ENCODE measurements at regions not wholly inside any gene's neighbourhood (a gene's known extent, or its start where the extent isn't known, plus 50 kb on each side); places are given as distances from the start of the nearest gene placed in this dataset.

- Mint-ChIP-seq H3K9me3 (no peaks in the 10 kb centered on the region), H3K36me3 (no peaks in the 10 kb centered on the region), H3K4me1 (no peaks in the 10 kb centered on the region), H3K27me3 (no peaks in the 10 kb centered on the region), H3K27ac (no peak overlapping the region), H3K4me3 (no peak overlapping the region)
- POLR2A ChIA-PET = no interaction called here
- ATAC-seq (ENCODE audit: low read depth) = no peak
- no peak for DNase-seq
Observed at GRCh38 chr10:109426987-109427386, 496.3 kb downstream of the XPNPEP1 start.

DNA sequence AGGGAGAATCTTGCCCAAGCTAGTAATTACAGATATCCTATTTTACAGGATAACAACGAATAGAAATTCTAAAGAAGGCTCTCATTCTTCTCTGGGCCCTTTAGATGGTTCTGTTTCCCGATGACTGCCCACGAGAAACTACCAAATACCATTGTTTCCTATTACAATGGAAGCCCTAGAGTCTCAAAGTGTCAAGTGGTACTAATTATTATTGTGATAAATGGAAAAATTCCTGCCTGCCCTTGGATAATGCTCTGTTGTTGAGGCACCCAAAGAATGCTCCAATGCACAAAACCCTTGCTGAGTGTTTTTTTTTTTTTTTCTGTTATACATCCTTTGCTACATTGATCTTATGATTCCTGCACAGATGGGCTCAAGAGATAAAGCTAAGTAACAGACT lies 504.5 kb downstream of the XPNPEP1 start:
- no peaks in the 10 kb centered on the region for H3K36me3 Mint-ChIP-seq
- no peak overlapping the region for H3K27ac Mint-ChIP-seq
- DNase-seq (no peak), ATAC-seq (ENCODE audit: low read depth) (no peak)
- POLR2A ChIA-PET = no interaction called here
- no peaks in the 10 kb centered on the region for H3K4me1 Mint-ChIP-seq
- no peaks in the 10 kb centered on the region for H3K27me3 Mint-ChIP-seq
- H3K4me3 Mint-ChIP-seq = no peak overlapping the region
- no peaks in the 10 kb centered on the region for H3K9me3 Mint-ChIP-seq

DNA sequence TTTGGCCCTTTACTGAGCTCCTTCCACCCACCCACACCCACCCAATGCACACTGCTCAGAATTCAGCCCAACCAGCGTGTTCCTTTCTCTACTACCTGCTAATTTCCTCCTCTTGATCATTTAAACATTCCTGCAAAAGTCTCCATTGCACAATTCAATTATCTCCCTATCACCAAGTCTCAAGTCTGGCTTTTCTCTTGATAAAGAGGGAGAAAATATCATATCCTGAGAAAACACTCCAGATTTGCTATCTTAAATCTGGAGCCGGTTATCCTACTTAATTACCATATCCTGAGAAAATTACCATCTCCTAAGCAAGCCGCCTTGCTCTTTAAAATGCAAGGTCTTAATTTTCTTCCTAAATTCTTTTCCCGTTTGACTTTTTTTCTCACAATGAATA lies 505.5 kb downstream of the XPNPEP1 start:
- H3K9me3 Mint-ChIP-seq = no peaks in the 10 kb centered on the region
- no peaks in the 10 kb centered on the region for H3K27me3 Mint-ChIP-seq
- H3K4me3 Mint-ChIP-seq = no peak overlapping the region
- no peaks in the 10 kb centered on the region for H3K36me3 Mint-ChIP-seq
- no peak for DNase-seq
- H3K4me1 Mint-ChIP-seq = no peaks in the 10 kb centered on the region
- POLR2A ChIA-PET = no interaction called here
- no peak for ATAC-seq (ENCODE audit: low read depth)
- H3K27ac Mint-ChIP-seq = no peak overlapping the region

GRCh38 chr10:109412353-109412752 lies 511.0 kb downstream of the XPNPEP1 start:
- Mint-ChIP-seq H3K27ac (no peak overlapping the region), H3K4me3 (no peak overlapping the region), H3K27me3 (no peaks in the 10 kb centered on the region), H3K9me3 (no peaks in the 10 kb centered on the region), H3K36me3 (no peaks in the 10 kb centered on the region), H3K4me1 (no peaks in the 10 kb centered on the region)
- DNase-seq (no peak), ATAC-seq (ENCODE audit: low read depth) (no peak)
- POLR2A ChIA-PET = no interaction called here

- no peak overlapping the region for H3K27ac Mint-ChIP-seq
- POLR2A ChIA-PET = no interaction called here
- H3K27me3 Mint-ChIP-seq = no peaks in the 10 kb centered on the region
- no peaks in the 10 kb centered on the region for H3K36me3 Mint-ChIP-seq
- ATAC-seq (ENCODE audit: low read depth) (no peak), DNase-seq (no peak)
- H3K9me3 Mint-ChIP-seq = no peaks in the 10 kb centered on the region
- no peaks in the 10 kb centered on the region for H3K4me1 Mint-ChIP-seq
- H3K4me3 Mint-ChIP-seq = no peak overlapping the region
Observed at GRCh38 chr10:109411917-109412316, 511.4 kb downstream of the XPNPEP1 start.

- Mint-ChIP-seq H3K9me3 (no peaks in the 10 kb centered on the region), H3K27me3 (no peaks in the 10 kb centered on the region), H3K27ac (no peak overlapping the region), H3K36me3 (no peaks in the 10 kb centered on the region), H3K4me1 (no peaks in the 10 kb centered on the region), H3K4me3 (no peak overlapping the region)
- no peak for DNase-seq
- no peak for ATAC-seq (ENCODE audit: low read depth)
- POLR2A ChIA-PET = no interaction called here
Observed at GRCh38 chr10:109405338-109405737, 518.0 kb downstream of the XPNPEP1 start.

GRCh38 chr10:109403551-109403950 lies 519.8 kb downstream of the XPNPEP1 start:
- no peak overlapping the region for H3K4me3 Mint-ChIP-seq
- no peaks in the 10 kb centered on the region for H3K27me3 Mint-ChIP-seq
- no peak overlapping the region for H3K27ac Mint-ChIP-seq
- H3K9me3 Mint-ChIP-seq = no peaks in the 10 kb centered on the region
- no peak for ATAC-seq (ENCODE audit: low read depth)
- no peak for DNase-seq
- POLR2A ChIA-PET = no interaction called here
- H3K36me3 Mint-ChIP-seq = no peaks in the 10 kb centered on the region
- H3K4me1 Mint-ChIP-seq = no peaks in the 10 kb centered on the region

GRCh38 chr10:109393425-109393824 lies 529.9 kb downstream of the XPNPEP1 start:
- no peaks in the 10 kb centered on the region for H3K36me3 Mint-ChIP-seq
- H3K9me3 Mint-ChIP-seq = no peaks in the 10 kb centered on the region
- DNase-seq (no peak), ATAC-seq (ENCODE audit: low read depth) (no peak)
- no peaks in the 10 kb centered on the region for H3K4me1 Mint-ChIP-seq
- no peaks in the 10 kb centered on the region for H3K27me3 Mint-ChIP-seq
- no peak overlapping the region for H3K27ac Mint-ChIP-seq
- no peak overlapping the region for H3K4me3 Mint-ChIP-seq
- POLR2A ChIA-PET = no interaction called here

- Mint-ChIP-seq H3K36me3 (no peaks in the 10 kb centered on the region), H3K4me3 (no peak overlapping the region), H3K4me1 (no peaks in the 10 kb centered on the region), H3K9me3 (no peaks in the 10 kb centered on the region), H3K27ac (no peak overlapping the region), H3K27me3 (no peaks in the 10 kb centered on the region)
- DNase-seq = no peak
- ATAC-seq (ENCODE audit: low read depth) = no peak
- POLR2A ChIA-PET = no interaction called here
Observed at GRCh38 chr10:109386921-109387320, 536.4 kb downstream of the XPNPEP1 start.

- Mint-ChIP-seq H3K9me3 (no peaks in the 10 kb centered on the region), H3K4me3 (no peak overlapping the region), H3K27ac (no peak overlapping the region), H3K36me3 (no peaks in the 10 kb centered on the region), H3K27me3 (no peaks in the 10 kb centered on the region), H3K4me1 (no peaks in the 10 kb centered on the region)
- no peak for DNase-seq
- no peak for ATAC-seq (ENCODE audit: low read depth)
- POLR2A ChIA-PET = no interaction called here
Observed at GRCh38 chr10:109386101-109386500, 537.2 kb downstream of the XPNPEP1 start.

- Mint-ChIP-seq H3K36me3 (no peaks in the 10 kb centered on the region), H3K9me3 (no peaks in the 10 kb centered on the region), H3K27me3 (no peaks in the 10 kb centered on the region), H3K4me3 (no peak overlapping the region), H3K27ac (no peak overlapping the region), H3K4me1 (no peaks in the 10 kb centered on the region)
- no peak for DNase-seq
- POLR2A ChIA-PET = no interaction called here
- ATAC-seq (ENCODE audit: low read depth) = no peak
Observed at GRCh38 chr10:109379186-109379585, 544.1 kb downstream of the XPNPEP1 start.

DNA sequence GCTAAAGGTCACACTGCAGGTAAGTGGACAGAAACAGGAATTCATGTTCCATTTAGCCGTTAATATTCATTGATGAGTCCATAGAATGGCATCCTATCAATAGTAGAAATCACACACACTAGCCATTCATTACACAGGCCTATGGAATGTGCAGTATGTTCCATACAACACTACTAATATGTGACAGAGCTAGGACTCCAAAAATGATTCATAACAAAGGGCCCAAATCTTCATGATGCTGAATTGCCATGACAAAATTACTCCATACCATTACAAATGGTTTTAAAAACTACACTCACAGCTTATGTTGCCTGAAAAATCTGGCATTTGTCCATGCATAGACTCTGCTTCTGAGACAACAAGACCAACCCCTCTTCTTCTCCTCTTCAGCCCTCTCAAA lies 549.1 kb downstream of the XPNPEP1 start:
- POLR2A ChIA-PET = no interaction called here
- Mint-ChIP-seq H3K27ac (no peak overlapping the region), H3K4me3 (no peak overlapping the region), H3K36me3 (no peaks in the 10 kb centered on the region), H3K27me3 (no peaks in the 10 kb centered on the region), H3K4me1 (no peaks in the 10 kb centered on the region), H3K9me3 (no peaks in the 10 kb centered on the region)
- DNase-seq (no peak), ATAC-seq (ENCODE audit: low read depth) (no peak)

GRCh38 chr10:109359316-109359715 lies 564.0 kb downstream of the XPNPEP1 start:
- Mint-ChIP-seq H3K4me3 (no peak overlapping the region), H3K9me3 (no peaks in the 10 kb centered on the region), H3K4me1 (no peaks in the 10 kb centered on the region), H3K27ac (no peak overlapping the region), H3K27me3 (no peaks in the 10 kb centered on the region), H3K36me3 (no peaks in the 10 kb centered on the region)
- ATAC-seq (ENCODE audit: low read depth) (no peak), DNase-seq (no peak)
- POLR2A ChIA-PET = no interaction called here

DNA sequence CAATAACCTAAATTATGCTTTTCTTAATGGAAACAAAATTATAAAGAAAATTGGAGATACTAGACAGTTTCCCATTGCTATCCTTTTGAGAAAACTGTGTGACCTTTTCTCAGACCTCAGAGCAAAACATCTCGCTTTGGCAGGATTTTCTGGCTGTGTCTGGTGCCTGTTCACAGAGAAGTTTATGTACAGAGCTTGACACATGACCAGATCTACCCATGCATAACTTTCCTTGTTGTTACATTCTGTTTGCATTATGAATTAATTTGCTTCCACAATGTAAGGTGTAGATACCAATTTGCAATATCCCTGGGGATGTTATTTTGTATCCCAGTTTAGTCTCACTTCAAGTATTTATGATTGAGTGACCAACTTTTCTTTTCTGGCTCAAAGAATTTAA lies 565.0 kb downstream of the XPNPEP1 start:
- no peak overlapping the region for H3K27ac Mint-ChIP-seq
- no peaks in the 10 kb centered on the region for H3K27me3 Mint-ChIP-seq
- H3K4me1 Mint-ChIP-seq = no peaks in the 10 kb centered on the region
- DNase-seq (no peak), ATAC-seq (ENCODE audit: low read depth) (no peak)
- POLR2A ChIA-PET = no interaction called here
- H3K36me3 Mint-ChIP-seq = no peaks in the 10 kb centered on the region
- H3K9me3 Mint-ChIP-seq = no peaks in the 10 kb centered on the region
- no peak overlapping the region for H3K4me3 Mint-ChIP-seq

- POLR2A ChIA-PET = no interaction called here
Observed at GRCh38 chr10:109348324-109348723, 575.0 kb downstream of the XPNPEP1 start.

More at GRCh38 chr10:109348324-109348723, 575.0 kb downstream of the XPNPEP1 start:
- no peak for ATAC-seq (ENCODE audit: low read depth)
- no peak for DNase-seq
- Mint-ChIP-seq H3K4me3 (no peak overlapping the region), H3K9me3 (peaks cover 4% of the 10 kb centered on the region), H3K4me1 (no peaks in the 10 kb centered on the region), H3K36me3 (no peaks in the 10 kb centered on the region), H3K27ac (no peak overlapping the region), H3K27me3 (no peaks in the 10 kb centered on the region)

Measured in activated naive CD8-positive, alpha-beta T cell treated with anti-CD3 and anti-CD28 coated beads, Interleukin-2, amount 10 ng/mL, durations not matched to agents 7 days and 5 days (primary cell).